ENCODE measurements at regions not wholly inside any gene's neighbourhood (a gene's known extent, or its start where the extent isn't known, plus 50 kb on each side); places are given as distances from the start of the nearest gene placed in this dataset.
"Not testable (repeated sequence)": the region's sequence is repeated elsewhere in the genome, so short reads cannot be mapped to it uniquely, and the experiment has no call there.

GRCh38 chr3:67064105-67064504 is 66.0 kb downstream of the KBTBD8 start:
- no peak overlapping the region for H3K4me3 ChIP-seq (ENCODE audit: low read depth, low read length)
- no peak for TF ChIP-seq CTCF (IDR thresholded peaks at IDR 0.05; ENCODE audit: low read depth, low read length, missing control alignments)
- DNase-seq (ENCODE audit: low read depth): no peak

- no peak for DNase-seq (ENCODE audit: low read depth)
- TF ChIP-seq CTCF (IDR thresholded peaks at IDR 0.05; ENCODE audit: low read depth, low read length, missing control alignments): no peak
- H3K4me3 ChIP-seq (ENCODE audit: low read depth, low read length): no peak overlapping the region
Observed at GRCh38 chr3:67067251-67067650, 69.1 kb downstream of the KBTBD8 start.

- not testable (repeated sequence) for H3K4me3 ChIP-seq (ENCODE audit: low read depth, low read length); DNase-seq (ENCODE audit: low read depth)
Observed at GRCh38 chr3:67072640-67073039, 74.5 kb downstream of the KBTBD8 start.

GRCh38 chr3:67073812-67074211 is 75.7 kb downstream of the KBTBD8 start:
- TF ChIP-seq CTCF (IDR thresholded peaks at IDR 0.05; ENCODE audit: low read depth, low read length, missing control alignments): no peak
- H3K4me3 ChIP-seq (ENCODE audit: low read depth, low read length): no peak overlapping the region
- DNase-seq (ENCODE audit: low read depth): no peak

- no peak for TF ChIP-seq CTCF (IDR thresholded peaks at IDR 0.05; ENCODE audit: low read depth, low read length, missing control alignments)
- no peak overlapping the region for H3K4me3 ChIP-seq (ENCODE audit: low read depth, low read length)
- DNase-seq (ENCODE audit: low read depth): no peak
Observed at GRCh38 chr3:67075295-67075694, 77.2 kb downstream of the KBTBD8 start.

- no peak overlapping the region for H3K4me3 ChIP-seq (ENCODE audit: low read depth, low read length)
- TF ChIP-seq CTCF (IDR thresholded peaks at IDR 0.05; ENCODE audit: low read depth, low read length, missing control alignments): no peak
- DNase-seq (ENCODE audit: low read depth): no peak
Observed at GRCh38 chr3:67076607-67077006, 78.5 kb downstream of the KBTBD8 start.

- TF ChIP-seq CTCF (IDR thresholded peaks at IDR 0.05; ENCODE audit: low read depth, low read length, missing control alignments): no peak
- DNase-seq (ENCODE audit: low read depth): no peak
- H3K4me3 ChIP-seq (ENCODE audit: low read depth, low read length): no peak overlapping the region
Observed at GRCh38 chr3:67077656-67078055, 79.5 kb downstream of the KBTBD8 start.
